ENCODE measurements at regions not wholly inside any gene's neighbourhood (a gene's known extent, or its start where the extent isn't known, plus 50 kb on each side); places are given as distances from the start of the nearest gene placed in this dataset.

DNA sequence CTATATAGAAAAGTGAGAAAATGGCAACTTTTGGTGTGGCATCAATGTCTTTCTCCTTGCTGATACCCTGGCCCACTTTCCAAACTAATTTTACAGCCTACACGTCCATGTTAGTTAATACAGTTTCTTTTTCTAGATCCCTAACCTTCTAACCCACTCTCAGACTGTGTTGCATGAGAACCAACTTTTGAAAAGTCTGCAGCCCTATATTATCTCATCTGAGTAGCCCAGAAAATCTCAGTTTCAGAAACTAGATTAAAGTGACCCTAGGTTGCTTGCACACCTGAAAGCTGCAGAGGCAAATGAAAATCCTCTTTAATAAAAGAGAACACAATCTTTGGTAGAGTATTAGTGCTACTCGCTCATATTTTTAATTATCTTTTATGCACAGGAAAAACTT is 371.6 kb upstream of the EMCN start:
- no peak overlapping the region for H3K4me3 Mint-ChIP-seq
- Histone ChIP-seq H3K36me3 (ENCODE audit: control insufficient read depth, insufficient read depth, low read length) (no peaks in the 10 kb centered on the region), H3K9me3 (ENCODE audit: control insufficient read depth, low read length) (peaks cover 18% of the 10 kb centered on the region), H3K9ac (ENCODE audit: extremely low read depth, low read length, poor library complexity, severe bottlenecking) (no peak overlapping the region), H3K4me1 (ENCODE audit: control insufficient read depth, insufficient read depth, low read length) (no peaks in the 10 kb centered on the region), H3K4me3 (ENCODE audit: low read length) (no peak overlapping the region), H3K27me3 (ENCODE audit: control insufficient read depth, insufficient read depth, low read length, poor library complexity, severe bottlenecking) (no peaks in the 10 kb centered on the region), H3K27ac (ENCODE audit: low read depth, low read length) (no peak overlapping the region)
- WGBS, 2 experiments (ENCODE audit: insufficient coverage in 1 of 2, insufficient read length in 1 of 2) = 89 to 100% methylated on average over 1 to 2 of the region's 2 CpGs
- no peaks in the 10 kb centered on the region for H3K4me1 Mint-ChIP-seq
- TF ChIP-seq, protein P1, sequence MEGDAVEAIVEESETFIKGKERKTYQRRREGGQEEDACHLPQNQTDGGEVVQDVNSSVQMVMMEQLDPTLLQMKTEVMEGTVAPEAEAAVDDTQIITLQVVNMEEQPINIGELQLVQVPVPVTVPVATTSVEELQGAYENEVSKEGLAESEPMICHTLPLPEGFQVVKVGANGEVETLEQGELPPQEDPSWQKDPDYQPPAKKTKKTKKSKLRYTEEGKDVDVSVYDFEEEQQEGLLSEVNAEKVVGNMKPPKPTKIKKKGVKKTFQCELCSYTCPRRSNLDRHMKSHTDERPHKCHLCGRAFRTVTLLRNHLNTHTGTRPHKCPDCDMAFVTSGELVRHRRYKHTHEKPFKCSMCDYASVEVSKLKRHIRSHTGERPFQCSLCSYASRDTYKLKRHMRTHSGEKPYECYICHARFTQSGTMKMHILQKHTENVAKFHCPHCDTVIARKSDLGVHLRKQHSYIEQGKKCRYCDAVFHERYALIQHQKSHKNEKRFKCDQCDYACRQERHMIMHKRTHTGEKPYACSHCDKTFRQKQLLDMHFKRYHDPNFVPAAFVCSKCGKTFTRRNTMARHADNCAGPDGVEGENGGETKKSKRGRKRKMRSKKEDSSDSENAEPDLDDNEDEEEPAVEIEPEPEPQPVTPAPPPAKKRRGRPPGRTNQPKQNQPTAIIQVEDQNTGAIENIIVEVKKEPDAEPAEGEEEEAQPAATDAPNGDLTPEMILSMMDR (conservative IDR thresholded peaks at IDR 0.05) = no peak
- no peak for DNase-seq
- H3K27ac Mint-ChIP-seq = no peak overlapping the region
- H3K27me3 Mint-ChIP-seq (ENCODE audit: insufficient read depth) = no peaks in the 10 kb centered on the region
- peaks cover 24% of the 10 kb centered on the region for H3K9me3 Mint-ChIP-seq
- H3K36me3 Mint-ChIP-seq (ENCODE audit: low read depth) = no peaks in the 10 kb centered on the region

DNA sequence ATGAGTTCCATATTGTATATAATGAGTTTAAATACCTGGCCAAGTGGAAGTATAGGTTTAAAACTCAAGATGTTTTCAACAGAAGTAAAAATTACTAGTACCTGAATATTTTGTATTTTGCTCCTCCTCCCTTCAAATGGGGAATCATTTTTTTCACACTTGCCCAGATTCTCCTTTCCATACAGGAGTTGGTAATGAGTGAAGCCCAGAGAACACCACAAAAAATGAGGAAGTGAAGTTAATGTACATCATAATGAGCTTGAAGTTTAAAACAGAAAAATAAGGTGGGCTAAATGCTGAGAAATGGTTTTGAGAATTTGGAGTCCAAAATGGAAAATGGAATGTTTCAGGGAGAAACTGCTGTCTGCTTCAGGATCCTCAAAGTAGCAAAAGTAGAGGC is 364.8 kb upstream of the EMCN start:
- Mint-ChIP-seq H3K4me3 (no peak overlapping the region), H3K36me3 (ENCODE audit: low read depth) (no peaks in the 10 kb centered on the region), H3K9me3 (peaks cover 17% of the 10 kb centered on the region), H3K4me1 (peaks cover 8% of the 10 kb centered on the region), H3K27me3 (ENCODE audit: insufficient read depth) (no peaks in the 10 kb centered on the region), H3K27ac (no peak overlapping the region)
- Histone ChIP-seq H3K4me3 (ENCODE audit: low read length) (no peak overlapping the region), H3K27ac (ENCODE audit: low read depth, low read length) (no peak overlapping the region), H3K36me3 (ENCODE audit: control insufficient read depth, insufficient read depth, low read length) (no peaks in the 10 kb centered on the region), H3K9me3 (ENCODE audit: control insufficient read depth, low read length) (peaks cover 9% of the 10 kb centered on the region), H3K4me1 (ENCODE audit: control insufficient read depth, insufficient read depth, low read length) (peaks cover 2% of the 10 kb centered on the region), H3K27me3 (ENCODE audit: control insufficient read depth, insufficient read depth, low read length, poor library complexity, severe bottlenecking) (no peaks in the 10 kb centered on the region), H3K9ac (ENCODE audit: extremely low read depth, low read length, poor library complexity, severe bottlenecking) (no peak overlapping the region)
- no peak for DNase-seq
- TF ChIP-seq, protein P1 (conservative IDR thresholded peaks at IDR 0.05) = no peak

DNA sequence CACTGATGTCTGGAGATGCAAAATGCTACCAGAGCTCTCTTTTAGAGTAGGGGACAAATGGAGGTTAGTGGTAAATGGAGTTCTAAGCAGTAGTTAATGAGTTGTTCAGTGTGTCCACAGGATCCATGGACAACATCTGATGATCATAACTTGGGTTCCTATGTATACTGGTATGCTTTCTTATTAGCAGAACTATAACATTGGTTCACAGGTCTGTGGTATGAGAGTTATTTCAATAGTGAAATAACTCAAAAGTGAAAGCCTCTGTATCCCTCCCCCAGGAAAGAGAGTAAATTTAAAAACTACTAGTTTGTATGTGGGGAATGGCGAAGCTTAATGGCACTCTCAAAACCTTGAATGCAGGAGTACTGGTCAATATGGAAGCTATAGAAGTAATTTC is 363.5 kb upstream of the EMCN start:
- H3K4me3 Mint-ChIP-seq = no peak overlapping the region
- DNase-seq = no peak
- Histone ChIP-seq H3K9me3 (ENCODE audit: control insufficient read depth, low read length) (peaks cover 9% of the 10 kb centered on the region), H3K4me1 (ENCODE audit: control insufficient read depth, insufficient read depth, low read length) (peaks cover 2% of the 10 kb centered on the region), H3K27ac (ENCODE audit: low read depth, low read length) (no peak overlapping the region), H3K9ac (ENCODE audit: extremely low read depth, low read length, poor library complexity, severe bottlenecking) (no peak overlapping the region), H3K27me3 (ENCODE audit: control insufficient read depth, insufficient read depth, low read length, poor library complexity, severe bottlenecking) (no peaks in the 10 kb centered on the region), H3K36me3 (ENCODE audit: control insufficient read depth, insufficient read depth, low read length) (no peaks in the 10 kb centered on the region), H3K4me3 (ENCODE audit: low read length) (no peak overlapping the region)
- H3K9me3 Mint-ChIP-seq = peaks cover 13% of the 10 kb centered on the region
- WGBS, 2 experiments (ENCODE audit: insufficient coverage in 1 of 2, insufficient read length in 1 of 2) = 98 to 100% methylated on average over 1 of the region's 1 CpG
- peaks cover 8% of the 10 kb centered on the region for H3K4me1 Mint-ChIP-seq
- H3K27me3 Mint-ChIP-seq (ENCODE audit: insufficient read depth) = no peaks in the 10 kb centered on the region
- TF ChIP-seq, protein P1 (conservative IDR thresholded peaks at IDR 0.05) = no peak
- no peaks in the 10 kb centered on the region for H3K36me3 Mint-ChIP-seq (ENCODE audit: low read depth)
- no peak overlapping the region for H3K27ac Mint-ChIP-seq

Data from endodermal cell (in vitro differentiated cells).